GM19238 (cell line): ENCODE measurements at regions not wholly inside any gene's neighbourhood (a gene's known extent, or its start where the extent isn't known, plus 50 kb on each side); places are given as distances from the start of the nearest gene placed in this dataset.

ENCODE experiments used
- DNase-seq: peaks from one replicate; pipeline ENCODE4 v3.0.0; 2011; ENCODE audit warnings: low spot score; ENCODE audit not compliant: insufficient read length

GRCh38 chr6:14711056-14711703, 534.7 kb upstream of the JARID2 start:
- peak; percentile 27 for DNase-seq

- no peak for DNase-seq
Observed at GRCh38 chr6:14711704-14712379, 534.0 kb upstream of the JARID2 start.

- no peak for DNase-seq
Observed at GRCh38 chr6:14713008-14713960, 532.6 kb upstream of the JARID2 start.

GRCh38 chr6:14713966-14714631, 531.8 kb upstream of the JARID2 start:
- no peak for DNase-seq

GRCh38 chr6:14715076-14715475, 530.8 kb upstream of the JARID2 start:
- no peak for DNase-seq

- DNase-seq, result no peak
Observed at GRCh38 chr6:14716499-14717146, 529.2 kb upstream of the JARID2 start.

GRCh38 chr6:14717307-14717706, 528.6 kb upstream of the JARID2 start:
- no peak for DNase-seq

- no peak for DNase-seq
Observed at GRCh38 chr6:14718861-14719260, 527.0 kb upstream of the JARID2 start.

- no peak for DNase-seq
Observed at GRCh38 chr6:14719270-14719669, 526.6 kb upstream of the JARID2 start.

- DNase-seq, result no peak
Observed at GRCh38 chr6:14720411-14721102, 525.3 kb upstream of the JARID2 start.

GRCh38 chr6:14721103-14721758, 524.6 kb upstream of the JARID2 start:
- no peak for DNase-seq

GRCh38 chr6:14722001-14722562, 523.8 kb upstream of the JARID2 start:
- no peak for DNase-seq

GRCh38 chr6:14722704-14723103, 523.2 kb upstream of the JARID2 start:
- no peak for DNase-seq

- DNase-seq, result no peak
Observed at GRCh38 chr6:14723535-14724086, 522.3 kb upstream of the JARID2 start.

GRCh38 chr6:14724549-14724948, 521.3 kb upstream of the JARID2 start:
- DNase-seq, result no peak

GRCh38 chr6:14726816-14727493, 518.9 kb upstream of the JARID2 start:
- no peak for DNase-seq

GRCh38 chr6:14727494-14728395, 518.1 kb upstream of the JARID2 start:
- no peak for DNase-seq
